Rectal smooth muscle tissue (tissue), 1 donor: ENCODE measurements at regions not wholly inside any gene's neighbourhood (a gene's known extent, or its start where the extent isn't known, plus 50 kb on each side); places are given as distances from the start of the nearest gene placed in this dataset.

Source experiments
- H3K27ac ChIP-seq: one replicate; pipeline ENCODE4 v1.7.0; 2013; ENCODE audit warnings: low read depth, low read length, inconsistent platforms
- H3K27me3 ChIP-seq: one replicate; pipeline ENCODE4 v1.7.0; 2013; ENCODE audit warnings: low read length; ENCODE audit not compliant: control insufficient read depth, insufficient read depth
- H3K36me3 ChIP-seq: one replicate; pipeline ENCODE4 v1.7.0; 2013; ENCODE audit warnings: low read length; ENCODE audit not compliant: control insufficient read depth, insufficient read depth
- H3K4me1 ChIP-seq: one replicate; pipeline ENCODE4 v1.7.0; 2013; ENCODE audit warnings: low read length; ENCODE audit not compliant: control insufficient read depth, insufficient read depth
- H3K4me3 ChIP-seq: one replicate; pipeline ENCODE4 v1.7.0; 2013; ENCODE audit warnings: low read length
- H3K9ac ChIP-seq: one replicate; pipeline ENCODE4 v1.7.0; 2013; ENCODE audit warnings: low read length

GRCh38 chr10:91576096-91576545, 56.8 kb downstream of the PPP1R3C start:
- H3K27me3 ChIP-seq = no peaks in the 10 kb centered on the region
- no peaks in the 10 kb centered on the region for H3K36me3 ChIP-seq
- no peak overlapping the region for H3K27ac ChIP-seq
- H3K4me3 ChIP-seq = no peak overlapping the region
- peaks cover 18% of the 10 kb centered on the region for H3K4me1 ChIP-seq
- H3K9ac ChIP-seq = no peak overlapping the region

- peaks cover 18% of the 10 kb centered on the region for H3K4me1 ChIP-seq
- no peak overlapping the region for H3K9ac ChIP-seq
- H3K27ac ChIP-seq = peak overlapping the region; percentile 23
- no peaks in the 10 kb centered on the region for H3K36me3 ChIP-seq
- no peaks in the 10 kb centered on the region for H3K27me3 ChIP-seq
- H3K4me3 ChIP-seq = no peak overlapping the region
These were observed 57.7 kb downstream of the PPP1R3C start for GRCh38 chr10:91575044-91575610.

DNA sequence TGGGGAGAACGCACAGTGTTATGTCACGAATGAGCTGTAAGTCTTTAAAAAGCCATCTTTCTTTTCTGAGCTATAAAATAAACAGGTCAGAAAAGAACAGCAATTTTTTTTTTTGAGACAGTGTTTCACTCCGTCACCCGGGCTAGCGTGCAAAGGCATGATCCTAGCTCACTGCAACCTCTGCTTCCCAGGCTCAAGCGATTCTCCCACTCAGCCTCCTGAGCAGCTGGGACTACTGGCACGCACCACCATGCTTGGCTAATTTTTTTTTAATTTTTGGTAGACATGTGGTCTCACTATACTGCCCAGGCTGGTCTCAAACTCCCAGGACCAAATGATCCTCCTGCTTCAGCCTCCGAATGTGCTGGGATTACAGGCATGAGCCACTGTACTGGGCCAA, 58.6 kb downstream of the PPP1R3C start:
- Histone ChIP-seq H3K4me1 (peaks cover 16% of the 10 kb centered on the region), H3K4me3 (no peak overlapping the region), H3K36me3 (no peaks in the 10 kb centered on the region), H3K27me3 (no peaks in the 10 kb centered on the region), H3K27ac (no peak overlapping the region), H3K9ac (no peak overlapping the region)

DNA sequence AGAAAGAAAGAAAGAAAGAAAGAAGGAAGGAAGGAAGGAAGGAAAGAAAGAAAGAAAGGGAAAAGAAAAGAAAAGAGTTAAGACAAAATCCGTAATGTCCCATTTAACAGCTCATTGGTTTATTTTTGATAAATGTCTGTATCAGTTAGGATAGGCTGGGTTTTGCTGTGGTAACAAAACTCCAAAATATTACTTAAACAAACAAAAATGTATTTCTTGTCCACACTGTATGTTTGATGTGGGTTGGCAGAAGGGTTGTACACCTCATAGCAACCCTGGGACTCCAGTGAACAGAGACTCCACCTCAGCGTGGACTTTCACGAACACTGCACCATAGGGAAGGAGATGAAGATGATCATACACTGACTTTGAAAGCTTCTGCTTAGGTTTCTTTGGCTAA, 59.6 kb downstream of the PPP1R3C start:
- Histone ChIP-seq H3K4me1 (peaks cover 16% of the 10 kb centered on the region), H3K27me3 (no peaks in the 10 kb centered on the region), H3K27ac (no peak overlapping the region), H3K9ac (no peak overlapping the region), H3K36me3 (no peaks in the 10 kb centered on the region), H3K4me3 (no peak overlapping the region)

- Histone ChIP-seq H3K36me3 (no peaks in the 10 kb centered on the region), H3K4me3 (no peak overlapping the region), H3K27me3 (no peaks in the 10 kb centered on the region), H3K9ac (no peak overlapping the region), H3K4me1 (peaks cover 16% of the 10 kb centered on the region), H3K27ac (no peak overlapping the region)
These were observed 61.2 kb downstream of the PPP1R3C start for GRCh38 chr10:91571671-91572070.

GRCh38 chr10:91570220-91570619, 62.7 kb downstream of the PPP1R3C start:
- Histone ChIP-seq H3K9ac (no peak overlapping the region), H3K27me3 (no peaks in the 10 kb centered on the region), H3K4me1 (peaks cover 9% of the 10 kb centered on the region), H3K36me3 (no peaks in the 10 kb centered on the region), H3K4me3 (no peak overlapping the region), H3K27ac (no peak overlapping the region)

DNA sequence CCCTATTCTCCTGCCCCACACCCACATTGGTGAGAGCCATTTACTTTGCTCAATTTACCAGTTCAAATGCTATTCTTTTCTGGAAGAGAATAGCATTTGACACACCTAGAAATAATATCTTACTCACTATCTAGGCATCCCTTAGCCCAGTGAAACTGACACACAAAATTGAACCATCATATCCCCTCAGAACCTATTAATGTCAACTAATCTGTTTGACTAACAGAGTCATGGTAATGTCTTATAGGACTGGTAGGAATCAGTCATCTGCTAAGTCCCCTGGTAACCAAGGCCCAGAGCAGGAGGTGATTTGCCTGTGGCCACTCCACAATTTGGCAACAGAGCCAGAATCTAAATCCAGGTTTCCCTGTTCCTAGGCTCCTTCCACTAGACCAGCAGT, 63.3 kb downstream of the PPP1R3C start:
- Histone ChIP-seq H3K9ac (no peak overlapping the region), H3K36me3 (no peaks in the 10 kb centered on the region), H3K27me3 (no peaks in the 10 kb centered on the region), H3K4me3 (no peak overlapping the region), H3K4me1 (peaks cover 2% of the 10 kb centered on the region), H3K27ac (no peak overlapping the region)

DNA sequence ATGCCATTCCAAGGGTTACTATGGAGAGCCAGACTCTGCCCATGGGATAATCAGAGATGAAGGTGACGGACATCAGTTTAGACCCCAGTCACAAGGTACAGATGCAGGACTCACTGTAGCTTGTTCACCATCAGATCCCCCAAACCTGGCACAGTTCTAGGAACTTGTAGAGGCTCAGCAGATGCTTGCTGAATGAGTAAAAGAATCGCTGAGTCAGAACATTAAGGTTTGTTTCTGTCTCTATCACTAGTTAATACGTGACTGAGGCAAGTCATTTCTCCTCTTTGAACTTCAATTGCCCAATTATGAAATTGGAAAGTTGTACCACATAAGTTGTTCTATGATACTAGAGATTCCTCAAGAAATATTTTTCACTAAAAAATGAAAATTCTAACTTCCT, 65.1 kb downstream of the PPP1R3C start:
- H3K4me3 ChIP-seq = no peak overlapping the region
- H3K9ac ChIP-seq = no peak overlapping the region
- no peaks in the 10 kb centered on the region for H3K27me3 ChIP-seq
- H3K4me1 ChIP-seq = peaks cover 2% of the 10 kb centered on the region
- H3K27ac ChIP-seq = no peak overlapping the region
- no peaks in the 10 kb centered on the region for H3K36me3 ChIP-seq

- Histone ChIP-seq H3K4me3 (no peak overlapping the region), H3K27me3 (no peaks in the 10 kb centered on the region), H3K4me1 (peaks cover 2% of the 10 kb centered on the region), H3K27ac (no peak overlapping the region), H3K9ac (no peak overlapping the region), H3K36me3 (no peaks in the 10 kb centered on the region)
These were observed 66.8 kb downstream of the PPP1R3C start for GRCh38 chr10:91566115-91566514.

DNA sequence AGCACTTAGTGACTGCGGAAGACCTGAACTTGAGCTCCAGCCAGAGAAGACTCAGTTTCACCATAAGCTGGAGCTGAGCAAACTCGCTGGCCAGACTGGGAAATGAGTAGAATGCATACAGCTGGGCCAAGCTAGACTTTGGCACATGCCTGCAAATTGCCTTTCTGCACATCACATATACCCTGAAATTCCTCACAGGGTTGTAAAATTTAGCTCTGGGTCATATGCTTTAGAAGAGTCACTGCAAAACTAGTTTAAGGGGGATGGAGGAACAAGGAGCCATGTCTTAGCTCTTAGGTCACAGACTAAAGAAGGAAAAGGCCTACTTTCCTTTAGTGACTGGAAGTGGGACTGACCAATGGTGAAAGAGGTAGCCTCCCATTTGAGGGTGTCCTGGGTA, 67.6 kb downstream of the PPP1R3C start:
- Histone ChIP-seq H3K9ac (no peak overlapping the region), H3K27me3 (no peaks in the 10 kb centered on the region), H3K4me1 (peaks cover 2% of the 10 kb centered on the region), H3K36me3 (no peaks in the 10 kb centered on the region), H3K4me3 (no peak overlapping the region), H3K27ac (no peak overlapping the region)

DNA sequence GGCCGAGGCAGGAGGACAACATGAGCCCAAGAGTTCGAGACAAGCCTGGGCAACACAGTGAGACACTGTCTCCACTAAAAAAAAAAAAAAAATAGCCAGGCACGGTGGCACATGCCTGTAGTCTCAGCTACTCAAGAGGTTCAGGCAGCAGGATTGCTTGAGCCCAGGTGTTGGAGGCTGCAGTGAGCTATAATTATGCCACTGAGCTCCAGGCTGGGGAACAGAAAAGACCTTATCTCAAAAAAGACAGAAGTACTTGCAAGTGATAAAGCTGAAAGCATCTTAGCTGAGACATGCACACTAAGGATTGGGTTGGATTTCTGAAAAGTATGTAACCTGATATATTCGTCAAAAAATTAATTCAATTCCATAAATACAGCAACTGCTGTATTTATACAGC, 68.4 kb downstream of the PPP1R3C start:
- Histone ChIP-seq H3K9ac (no peak overlapping the region), H3K4me1 (peaks cover 2% of the 10 kb centered on the region), H3K36me3 (no peaks in the 10 kb centered on the region), H3K27me3 (no peaks in the 10 kb centered on the region), H3K27ac (no peak overlapping the region), H3K4me3 (no peak overlapping the region)
